ENCODE measurements at regions not wholly inside any gene's neighbourhood (a gene's known extent, or its start where the extent isn't known, plus 50 kb on each side); places are given as distances from the start of the nearest gene placed in this dataset.
"Not testable (repeated sequence)": the region's sequence is repeated elsewhere in the genome, so short reads cannot be mapped to it uniquely, and the experiment has no call there.

DNA sequence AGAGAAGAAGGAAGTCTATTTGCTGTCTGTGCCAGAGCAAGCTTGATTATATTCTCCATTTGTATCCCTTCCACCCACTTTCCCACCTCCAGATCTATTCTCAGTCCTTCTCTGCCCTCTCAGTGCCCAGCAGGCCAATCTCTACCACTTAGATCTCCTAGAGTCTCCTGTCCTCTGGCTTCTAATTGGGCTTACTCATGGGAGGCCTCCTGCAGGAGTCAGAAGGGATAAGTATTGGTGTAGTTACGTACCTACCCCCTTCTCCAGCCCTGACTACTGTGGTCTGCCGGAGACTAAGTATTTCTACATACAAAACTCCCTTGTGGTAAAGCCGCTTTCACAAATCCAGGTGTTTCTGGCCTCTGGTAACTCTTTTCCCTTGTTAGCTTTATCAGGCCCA, 221.2 kb downstream of the PTGER3 start:
- DNase-seq (ENCODE audit: low read depth) = no peak
- no peak overlapping the region for H3K4me3 ChIP-seq (ENCODE audit: low read length)
- TF ChIP-seq, protein P1, sequence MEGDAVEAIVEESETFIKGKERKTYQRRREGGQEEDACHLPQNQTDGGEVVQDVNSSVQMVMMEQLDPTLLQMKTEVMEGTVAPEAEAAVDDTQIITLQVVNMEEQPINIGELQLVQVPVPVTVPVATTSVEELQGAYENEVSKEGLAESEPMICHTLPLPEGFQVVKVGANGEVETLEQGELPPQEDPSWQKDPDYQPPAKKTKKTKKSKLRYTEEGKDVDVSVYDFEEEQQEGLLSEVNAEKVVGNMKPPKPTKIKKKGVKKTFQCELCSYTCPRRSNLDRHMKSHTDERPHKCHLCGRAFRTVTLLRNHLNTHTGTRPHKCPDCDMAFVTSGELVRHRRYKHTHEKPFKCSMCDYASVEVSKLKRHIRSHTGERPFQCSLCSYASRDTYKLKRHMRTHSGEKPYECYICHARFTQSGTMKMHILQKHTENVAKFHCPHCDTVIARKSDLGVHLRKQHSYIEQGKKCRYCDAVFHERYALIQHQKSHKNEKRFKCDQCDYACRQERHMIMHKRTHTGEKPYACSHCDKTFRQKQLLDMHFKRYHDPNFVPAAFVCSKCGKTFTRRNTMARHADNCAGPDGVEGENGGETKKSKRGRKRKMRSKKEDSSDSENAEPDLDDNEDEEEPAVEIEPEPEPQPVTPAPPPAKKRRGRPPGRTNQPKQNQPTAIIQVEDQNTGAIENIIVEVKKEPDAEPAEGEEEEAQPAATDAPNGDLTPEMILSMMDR (IDR thresholded peaks at IDR 0.05; ENCODE audit: insufficient read depth, low read depth, low read length, missing control alignments) = no peak

DNA sequence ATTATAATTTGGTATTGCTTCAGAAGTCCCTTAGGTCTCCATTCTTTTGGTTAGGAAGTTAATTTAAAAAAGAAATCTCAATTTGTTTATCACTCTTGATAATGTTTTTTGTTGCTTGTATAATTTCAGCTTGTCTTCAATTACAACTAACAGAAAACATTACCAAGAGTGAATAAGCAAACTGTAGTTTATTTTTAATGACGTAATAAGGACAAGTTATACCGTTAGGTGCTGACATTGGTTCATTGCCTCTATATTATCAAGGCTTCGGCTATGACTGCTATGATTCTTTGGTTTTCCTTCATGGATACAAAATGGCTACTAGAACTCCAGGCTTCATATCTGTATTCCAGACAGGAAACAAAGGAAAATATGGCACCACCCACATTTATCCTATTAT, 220.6 kb downstream of the PTGER3 start:
- TF ChIP-seq, protein P1 (IDR thresholded peaks at IDR 0.05; ENCODE audit: insufficient read depth, low read depth, low read length, missing control alignments) = no peak
- no peak for DNase-seq (ENCODE audit: low read depth)
- H3K4me3 ChIP-seq (ENCODE audit: low read length) = no peak overlapping the region

DNA sequence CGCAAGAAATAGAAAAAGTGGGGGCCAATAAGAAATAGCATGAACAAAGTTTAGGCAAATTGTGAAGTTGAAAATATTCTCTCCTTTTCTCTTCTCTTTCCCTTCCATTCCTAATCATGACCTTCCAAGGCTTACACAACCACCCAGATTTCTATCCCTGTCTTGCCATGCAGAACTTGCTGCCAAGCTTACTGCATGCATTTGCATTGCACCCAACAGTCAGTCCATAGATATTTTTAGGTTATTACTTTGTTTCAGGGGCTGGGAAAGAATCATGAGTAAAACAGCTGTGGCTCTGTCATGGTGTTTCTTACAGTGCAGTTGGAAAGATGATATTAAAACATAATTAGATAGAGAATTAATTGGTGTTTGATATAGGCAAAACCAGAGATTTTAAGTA, 219.4 kb downstream of the PTGER3 start:
- TF ChIP-seq, protein P1 (IDR thresholded peaks at IDR 0.05; ENCODE audit: insufficient read depth, low read depth, low read length, missing control alignments) = no peak
- H3K4me3 ChIP-seq (ENCODE audit: low read length) = no peak overlapping the region
- DNase-seq (ENCODE audit: low read depth) = no peak

DNA sequence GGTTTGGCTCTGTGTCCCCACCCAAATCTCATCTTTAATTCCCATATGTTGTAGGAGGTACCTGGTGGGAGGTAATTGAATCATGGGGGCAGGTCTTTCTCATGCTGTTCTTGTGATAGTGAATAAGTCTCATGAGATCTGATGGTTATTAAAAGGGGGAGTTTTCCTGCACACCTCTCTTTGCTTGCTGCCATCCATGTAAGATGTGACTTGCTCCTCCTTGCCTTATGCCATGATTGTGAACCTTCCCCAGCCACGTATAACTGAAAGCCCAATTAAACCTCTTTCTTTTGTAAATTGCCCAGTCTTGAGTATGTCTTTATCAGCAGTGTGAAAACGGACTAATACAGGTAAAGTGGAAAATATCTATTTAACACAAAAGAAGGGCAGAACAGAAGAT, 213.3 kb downstream of the PTGER3 start:
- not testable (repeated sequence) for H3K4me3 ChIP-seq (ENCODE audit: low read length); DNase-seq (ENCODE audit: low read depth)

DNA sequence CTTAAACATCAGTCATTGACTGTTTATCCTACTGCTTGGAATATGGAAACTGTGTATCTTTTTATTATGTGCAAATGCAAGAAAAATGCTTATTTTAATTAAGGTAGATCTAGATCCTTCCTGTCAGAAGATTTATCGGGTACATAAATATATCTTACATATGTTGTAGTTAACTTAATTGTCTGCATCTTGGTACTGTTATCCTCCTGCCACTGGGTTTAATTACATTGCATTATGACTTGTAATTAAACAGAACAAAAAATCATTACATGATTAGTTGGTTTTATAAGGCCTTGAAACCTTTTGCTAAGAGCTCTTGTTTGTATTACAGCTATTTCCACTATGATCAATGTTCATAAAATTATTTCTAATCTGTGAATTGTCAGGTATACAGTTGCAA, 211.2 kb downstream of the PTGER3 start:
- TF ChIP-seq, protein P1 (IDR thresholded peaks at IDR 0.05; ENCODE audit: insufficient read depth, low read depth, low read length, missing control alignments) = no peak
- DNase-seq (ENCODE audit: low read depth) = no peak
- no peak overlapping the region for H3K4me3 ChIP-seq (ENCODE audit: low read length)

DNA sequence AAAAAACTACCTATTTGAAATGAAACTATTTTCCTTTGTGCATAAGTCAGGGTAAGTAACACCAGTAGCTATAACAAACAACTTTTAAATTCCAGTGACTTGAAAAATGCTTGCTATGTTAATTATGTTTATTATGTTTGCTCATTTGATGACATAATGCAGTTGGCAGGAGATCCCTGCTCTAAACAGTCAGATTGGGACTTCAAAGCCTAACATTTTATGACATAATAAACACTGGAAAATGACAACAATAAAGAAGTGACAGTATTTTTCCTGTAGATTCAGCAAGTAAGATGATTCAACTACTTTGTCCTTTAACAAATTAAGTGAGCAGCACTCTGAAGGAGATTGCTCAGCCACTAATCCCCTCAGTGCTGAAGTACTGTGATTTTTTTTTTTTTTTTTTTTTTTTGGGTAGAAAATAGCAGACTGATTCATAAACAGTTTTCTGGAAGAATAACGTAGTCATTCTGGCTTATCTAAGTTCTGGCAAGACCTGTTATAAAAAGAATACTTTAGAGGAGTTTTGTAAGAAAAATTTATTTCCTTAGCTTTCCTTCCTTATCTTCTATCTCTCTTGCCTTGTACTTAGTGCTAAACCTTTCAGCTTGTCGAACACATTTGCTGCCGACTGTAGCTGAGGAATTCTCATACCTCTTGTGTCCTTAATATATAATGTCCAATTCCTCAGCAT, 207.2 kb downstream of the PTGER3 start:
- TF ChIP-seq, protein P1 (IDR thresholded peaks at IDR 0.05; ENCODE audit: insufficient read depth, low read depth, low read length, missing control alignments) = no peak
- DNase-seq (ENCODE audit: low read depth) = no peak
- H3K4me3 ChIP-seq (ENCODE audit: low read length) = no peak overlapping the region

DNA sequence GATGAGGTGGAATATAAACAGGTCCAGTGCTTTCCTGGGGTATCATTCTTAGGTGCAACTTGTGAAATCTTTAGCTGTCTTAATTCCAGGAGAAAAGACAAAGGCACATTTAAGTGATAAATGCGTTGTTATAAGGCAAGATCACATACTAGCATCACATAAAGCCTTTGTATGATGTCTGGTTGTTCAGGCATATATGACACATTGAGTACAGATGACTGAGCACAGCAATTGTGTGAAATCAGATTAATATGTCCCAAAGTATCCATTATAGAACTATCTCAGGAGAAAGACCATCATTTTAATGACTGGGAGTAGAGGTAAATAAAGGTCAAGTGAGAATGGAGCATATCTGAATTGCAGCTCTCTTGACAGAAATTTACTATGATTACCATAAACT, 205.1 kb downstream of the PTGER3 start:
- TF ChIP-seq, protein P1 (IDR thresholded peaks at IDR 0.05; ENCODE audit: insufficient read depth, low read depth, low read length, missing control alignments) = no peak
- no peak overlapping the region for H3K4me3 ChIP-seq (ENCODE audit: low read length)
- DNase-seq (ENCODE audit: low read depth) = no peak
